ENCODE measurements at regions not wholly inside any gene's neighbourhood (a gene's known extent, or its start where the extent isn't known, plus 50 kb on each side); places are given as distances from the start of the nearest gene placed in this dataset.
"Not testable (repeated sequence)": the region's sequence is repeated elsewhere in the genome, so short reads cannot be mapped to it uniquely, and the experiment has no call there.

- no peak for DNase-seq (ENCODE audit: low read depth in 2 of 2)
These were observed 538.1 kb upstream of the MAN1A1 start for GRCh38 chr6:119887666-119888065.

GRCh38 chr6:119881416-119881815, 531.9 kb upstream of the MAN1A1 start:
- DNase-seq (ENCODE audit: low read depth in 2 of 2) = no peak

- no peak for DNase-seq (ENCODE audit: low read depth in 2 of 2)
These were observed 531.3 kb upstream of the MAN1A1 start for GRCh38 chr6:119880840-119881239.

- DNase-seq (ENCODE audit: low read depth in 2 of 2) = no peak
These were observed 530.2 kb upstream of the MAN1A1 start for GRCh38 chr6:119879731-119880130.

- no peak for DNase-seq (ENCODE audit: low read depth in 2 of 2)
These were observed 524.8 kb upstream of the MAN1A1 start for GRCh38 chr6:119874381-119874780.

- DNase-seq (ENCODE audit: low read depth in 2 of 2) = no peak
These were observed 523.5 kb upstream of the MAN1A1 start for GRCh38 chr6:119873107-119873506.

- no peak for DNase-seq (ENCODE audit: low read depth in 2 of 2)
These were observed 522.0 kb upstream of the MAN1A1 start for GRCh38 chr6:119871520-119871919.

GRCh38 chr6:119865466-119866350, 516.1 kb upstream of the MAN1A1 start:
- DNase-seq (ENCODE audit: low read depth in 2 of 2) = no peak

GRCh38 chr6:119862719-119863118, 513.2 kb upstream of the MAN1A1 start:
- DNase-seq (ENCODE audit: low read depth in 2 of 2) = no peak

GRCh38 chr6:119858901-119859300, 509.3 kb upstream of the MAN1A1 start:
- no peak for DNase-seq (ENCODE audit: low read depth in 2 of 2)

GRCh38 chr6:119856136-119856535, 506.6 kb upstream of the MAN1A1 start:
- DNase-seq (ENCODE audit: low read depth in 2 of 2) = no peak

GRCh38 chr6:119848696-119849095, 499.1 kb upstream of the MAN1A1 start:
- no peak for DNase-seq (ENCODE audit: low read depth in 2 of 2)

GRCh38 chr6:119845161-119845560, 495.6 kb upstream of the MAN1A1 start:
- no peak for DNase-seq (ENCODE audit: low read depth in 2 of 2)

GRCh38 chr6:119844387-119844786, 494.8 kb upstream of the MAN1A1 start:
- DNase-seq (ENCODE audit: low read depth in 2 of 2) = no peak

- no peak for DNase-seq (ENCODE audit: low read depth in 2 of 2)
These were observed 492.6 kb upstream of the MAN1A1 start for GRCh38 chr6:119842191-119842590.

- DNase-seq (ENCODE audit: low read depth in 2 of 2) = no peak
These were observed 488.5 kb upstream of the MAN1A1 start for GRCh38 chr6:119838043-119838442.

GRCh38 chr6:119834418-119834817, 484.9 kb upstream of the MAN1A1 start:
- no peak for DNase-seq (ENCODE audit: low read depth in 2 of 2)

- no peak for DNase-seq (ENCODE audit: low read depth in 2 of 2)
These were observed 482.9 kb upstream of the MAN1A1 start for GRCh38 chr6:119832411-119832810.

GRCh38 chr6:119830494-119831295, 481.1 kb upstream of the MAN1A1 start:
- no peak for DNase-seq (ENCODE audit: low read depth in 2 of 2)

GRCh38 chr6:119830069-119830468, 480.5 kb upstream of the MAN1A1 start:
- DNase-seq (ENCODE audit: low read depth in 2 of 2) = no peak

GRCh38 chr6:119829499-119829898, 479.9 kb upstream of the MAN1A1 start:
- DNase-seq (ENCODE audit: low read depth in 2 of 2) = not testable (repeated sequence)

- no peak for DNase-seq (ENCODE audit: low read depth in 2 of 2)
These were observed 479.4 kb upstream of the MAN1A1 start for GRCh38 chr6:119829006-119829405.

- no peak for DNase-seq (ENCODE audit: low read depth in 2 of 2)
These were observed 471.8 kb upstream of the MAN1A1 start for GRCh38 chr6:119821380-119821779.
